Stimulated activated CD8-positive, alpha-beta memory T cell treated with anti-CD3 and anti-CD28 coated beads, Interleukin-12 subunit alpha, Interleukin-12 subunit beta, amount 100 ng/mL, for 4 hours (primary cell): ENCODE measurements at regions not wholly inside any gene's neighbourhood (a gene's known extent, or its start where the extent isn't known, plus 50 kb on each side); places are given as distances from the start of the nearest gene placed in this dataset.

ENCODE experiments used
- DNase-seq: peaks from one replicate; pipeline ENCODE4 v3.0.0-alpha.2; 2020; ENCODE audit warnings: low read depth

GRCh38 chr20:39904476-39905112 lies 784.4 kb downstream of the MAFB start:
- no peak for DNase-seq

GRCh38 chr20:39903806-39904465 lies 785.1 kb downstream of the MAFB start:
- DNase-seq: no peak

GRCh38 chr20:39899881-39900280 lies 789.2 kb downstream of the MAFB start:
- no peak for DNase-seq

- no peak for DNase-seq
Measured at GRCh38 chr20:39898467-39898852, 790.6 kb downstream of the MAFB start.

GRCh38 chr20:39897781-39898466 lies 791.1 kb downstream of the MAFB start:
- no peak for DNase-seq

- no peak for DNase-seq
Measured at GRCh38 chr20:39897058-39897457, 792.0 kb downstream of the MAFB start.

GRCh38 chr20:39894067-39894466 lies 795.0 kb downstream of the MAFB start:
- DNase-seq: no peak

GRCh38 chr20:39893003-39893685 lies 795.9 kb downstream of the MAFB start:
- DNase-seq: no peak

GRCh38 chr20:39890697-39891096 lies 798.3 kb downstream of the MAFB start:
- no peak for DNase-seq

- DNase-seq: no peak
Measured at GRCh38 chr20:39888310-39888709, 800.7 kb downstream of the MAFB start.

GRCh38 chr20:39886650-39887190 lies 802.3 kb downstream of the MAFB start:
- DNase-seq: no peak

- no peak for DNase-seq
Measured at GRCh38 chr20:39885975-39886649, 802.9 kb downstream of the MAFB start.

GRCh38 chr20:39882806-39883205 lies 806.2 kb downstream of the MAFB start:
- no peak for DNase-seq

- DNase-seq: no peak
Measured at GRCh38 chr20:39880890-39881289, 808.1 kb downstream of the MAFB start.

GRCh38 chr20:39879296-39879695 lies 809.7 kb downstream of the MAFB start:
- DNase-seq: no peak

GRCh38 chr20:39878809-39879208 lies 810.2 kb downstream of the MAFB start:
- DNase-seq: no peak

GRCh38 chr20:39878320-39878719 lies 810.7 kb downstream of the MAFB start:
- no peak for DNase-seq

GRCh38 chr20:39877788-39878187 lies 811.2 kb downstream of the MAFB start:
- DNase-seq: no peak

GRCh38 chr20:39876976-39877635 lies 811.9 kb downstream of the MAFB start:
- DNase-seq: no peak

GRCh38 chr20:39875492-39876110 lies 813.4 kb downstream of the MAFB start:
- no peak for DNase-seq
